HG03159 (cell line): ENCODE measurements at regions not wholly inside any gene's neighbourhood (a gene's known extent, or its start where the extent isn't known, plus 50 kb on each side); places are given as distances from the start of the nearest gene placed in this dataset.

Experiments used
- ATAC-seq: cut with Tn5 transposase; IDR thresholded peaks from one replicate; pipeline ENCODE4 v1.9.1; 2021; ENCODE audit warnings: mild to moderate bottlenecking, moderate library complexity; ENCODE audit not compliant: unreplicated experiment

GRCh38 chr6:21459641-21460040 lies 133.9 kb upstream of the SOX4 start:
- ATAC-seq, result no peak

GRCh38 chr6:21461844-21462518 lies 131.6 kb upstream of the SOX4 start:
- no peak for ATAC-seq

GRCh38 chr6:21462519-21462852 lies 131.1 kb upstream of the SOX4 start:
- ATAC-seq, result no peak

- no peak for ATAC-seq
Observed at GRCh38 chr6:21467091-21467490, 126.5 kb upstream of the SOX4 start.

GRCh38 chr6:21468461-21468860 lies 125.1 kb upstream of the SOX4 start:
- no peak for ATAC-seq

GRCh38 chr6:21469213-21469612 lies 124.3 kb upstream of the SOX4 start:
- no peak for ATAC-seq

GRCh38 chr6:21476112-21476511 lies 117.4 kb upstream of the SOX4 start:
- no peak for ATAC-seq

GRCh38 chr6:21478411-21478810 lies 115.1 kb upstream of the SOX4 start:
- no peak for ATAC-seq

GRCh38 chr6:21478883-21479539 lies 114.5 kb upstream of the SOX4 start:
- no peak for ATAC-seq

- ATAC-seq, result no peak
Observed at GRCh38 chr6:21486115-21486514, 107.4 kb upstream of the SOX4 start.

GRCh38 chr6:21489826-21490225 lies 103.7 kb upstream of the SOX4 start:
- no peak for ATAC-seq

- ATAC-seq, result no peak
Observed at GRCh38 chr6:21491955-21492354, 101.6 kb upstream of the SOX4 start.

- ATAC-seq, result no peak
Observed at GRCh38 chr6:21494505-21494904, 99.0 kb upstream of the SOX4 start.

- no peak for ATAC-seq
Observed at GRCh38 chr6:21496196-21496595, 97.4 kb upstream of the SOX4 start.

- ATAC-seq, result no peak
Observed at GRCh38 chr6:21496706-21497105, 96.8 kb upstream of the SOX4 start.

GRCh38 chr6:21500314-21501020 lies 93.1 kb upstream of the SOX4 start:
- ATAC-seq, result no peak

- ATAC-seq, result no peak
Observed at GRCh38 chr6:21501021-21501354, 92.6 kb upstream of the SOX4 start.

GRCh38 chr6:21501815-21502214 lies 91.7 kb upstream of the SOX4 start:
- no peak for ATAC-seq

GRCh38 chr6:21502682-21503081 lies 90.9 kb upstream of the SOX4 start:
- no peak for ATAC-seq

- no peak for ATAC-seq
Observed at GRCh38 chr6:21504790-21505189, 88.8 kb upstream of the SOX4 start.

GRCh38 chr6:21505574-21505990 lies 88.0 kb upstream of the SOX4 start:
- ATAC-seq, result no peak

GRCh38 chr6:21506126-21506525 lies 87.4 kb upstream of the SOX4 start:
- ATAC-seq, result no peak
